ENCODE measurements at regions not wholly inside any gene's neighbourhood (a gene's known extent, or its start where the extent isn't known, plus 50 kb on each side); places are given as distances from the start of the nearest gene placed in this dataset.

DNA sequence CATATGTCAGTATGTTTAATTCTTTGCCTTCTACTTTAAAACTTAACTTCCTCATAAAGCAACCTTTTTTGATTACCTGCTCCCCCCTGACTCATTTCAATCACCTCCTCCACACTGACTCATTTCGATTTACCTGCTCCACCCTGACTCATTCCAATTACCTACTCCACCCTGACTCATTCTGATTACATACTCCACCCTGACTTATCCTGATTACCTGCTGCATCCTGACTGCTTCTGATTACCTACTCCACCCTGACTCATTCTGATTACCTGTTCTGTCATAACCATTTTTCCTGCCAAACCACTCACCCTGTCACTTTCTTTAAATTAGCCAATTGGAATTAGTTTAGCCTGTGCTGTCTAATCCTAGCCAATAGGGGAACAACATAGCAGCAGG lies 263.6 kb downstream of the DDX3Y start:
- no peak for DNase-seq
- no peak overlapping the region for H3K27ac ChIP-seq
- no CpG with 5 or more reads among the region's 1 CpG for WGBS (ENCODE audit: insufficient coverage, low coverage, low lambda C conversion rate, missing lambda C conversion rate)
- no peaks in the 10 kb centered on the region for H3K4me1 ChIP-seq
- intact Hi-C loops (cut with DNase I), result no loop called here
- H3K27me3 ChIP-seq, result no peaks in the 10 kb centered on the region
- no peaks in the 10 kb centered on the region for H3K36me3 ChIP-seq
- no peaks in the 10 kb centered on the region for H3K9me3 ChIP-seq
- ATAC-seq, result no peak
- H3K4me3 ChIP-seq, result no peak overlapping the region
- TF ChIP-seq, protein P1, sequence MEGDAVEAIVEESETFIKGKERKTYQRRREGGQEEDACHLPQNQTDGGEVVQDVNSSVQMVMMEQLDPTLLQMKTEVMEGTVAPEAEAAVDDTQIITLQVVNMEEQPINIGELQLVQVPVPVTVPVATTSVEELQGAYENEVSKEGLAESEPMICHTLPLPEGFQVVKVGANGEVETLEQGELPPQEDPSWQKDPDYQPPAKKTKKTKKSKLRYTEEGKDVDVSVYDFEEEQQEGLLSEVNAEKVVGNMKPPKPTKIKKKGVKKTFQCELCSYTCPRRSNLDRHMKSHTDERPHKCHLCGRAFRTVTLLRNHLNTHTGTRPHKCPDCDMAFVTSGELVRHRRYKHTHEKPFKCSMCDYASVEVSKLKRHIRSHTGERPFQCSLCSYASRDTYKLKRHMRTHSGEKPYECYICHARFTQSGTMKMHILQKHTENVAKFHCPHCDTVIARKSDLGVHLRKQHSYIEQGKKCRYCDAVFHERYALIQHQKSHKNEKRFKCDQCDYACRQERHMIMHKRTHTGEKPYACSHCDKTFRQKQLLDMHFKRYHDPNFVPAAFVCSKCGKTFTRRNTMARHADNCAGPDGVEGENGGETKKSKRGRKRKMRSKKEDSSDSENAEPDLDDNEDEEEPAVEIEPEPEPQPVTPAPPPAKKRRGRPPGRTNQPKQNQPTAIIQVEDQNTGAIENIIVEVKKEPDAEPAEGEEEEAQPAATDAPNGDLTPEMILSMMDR (IDR thresholded peaks at IDR 0.05), result no peak
